AG08396 (cell line): ENCODE measurements at regions not wholly inside any gene's neighbourhood (a gene's known extent, or its start where the extent isn't known, plus 50 kb on each side); places are given as distances from the start of the nearest gene placed in this dataset.

Experiments
- DNase-seq: peaks from one replicate; pipeline ENCODE4 v3.0.0; 2012; ENCODE audit warnings: low spot score, mixed read lengths

DNA sequence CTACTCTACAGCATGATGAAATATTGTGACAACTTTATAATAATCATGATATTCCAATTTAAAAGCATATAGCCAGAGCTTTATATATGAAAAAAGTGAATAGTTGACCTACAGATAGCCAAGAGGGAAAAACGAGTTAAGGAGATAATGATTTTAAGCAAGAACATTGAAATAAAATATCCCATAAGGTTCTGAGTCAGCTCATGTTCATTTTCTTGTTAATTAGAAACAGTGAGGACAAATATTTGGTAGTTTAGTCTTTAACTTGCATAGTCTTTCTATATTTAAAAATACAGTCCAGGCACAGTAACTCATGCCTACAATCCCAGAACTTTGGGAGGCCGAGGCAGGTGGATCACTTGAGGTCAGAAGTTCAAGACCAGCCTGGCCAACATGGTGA lies 55.8 kb upstream of the CDH6 start:
- DNase-seq: no peak

DNA sequence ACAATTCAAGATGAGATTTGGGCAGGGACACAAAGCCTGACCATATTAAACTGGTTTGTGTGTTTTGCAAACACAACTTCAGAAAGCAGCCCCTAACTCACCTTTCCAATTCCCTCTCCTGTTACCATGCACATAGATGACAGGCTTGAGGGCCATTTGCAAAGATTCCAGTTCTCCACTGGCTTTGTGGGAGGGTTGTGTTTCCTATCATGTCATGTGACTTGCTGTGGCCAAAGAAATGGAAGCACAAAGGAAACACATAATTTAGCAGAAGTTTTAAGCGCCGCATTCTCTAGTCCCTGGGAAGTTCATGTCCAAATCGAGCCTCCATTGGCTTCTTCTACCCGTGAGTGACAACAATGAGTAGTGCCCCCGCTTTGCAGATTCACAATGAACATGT lies 57.9 kb upstream of the CDH6 start:
- no peak for DNase-seq

DNA sequence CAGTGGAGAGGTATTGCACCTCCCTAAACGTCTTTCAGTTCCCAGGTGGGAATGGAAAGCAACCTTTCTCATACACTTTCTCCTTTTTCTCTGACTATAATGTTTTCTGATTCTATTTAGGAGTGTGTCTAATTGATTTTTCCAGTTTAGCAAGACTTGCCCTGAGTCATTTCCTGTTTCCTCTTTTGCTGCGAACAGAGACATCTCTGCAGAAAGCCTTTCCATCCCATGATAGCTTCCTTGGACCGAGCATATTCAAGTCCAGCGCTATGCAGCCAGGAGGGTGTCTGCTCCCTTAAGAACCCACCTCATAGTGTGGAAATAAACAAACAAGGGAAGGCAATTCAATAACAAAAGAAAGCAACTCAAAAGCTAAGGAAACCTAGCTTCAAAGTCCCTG lies 60.0 kb upstream of the CDH6 start:
- DNase-seq: no peak

DNA sequence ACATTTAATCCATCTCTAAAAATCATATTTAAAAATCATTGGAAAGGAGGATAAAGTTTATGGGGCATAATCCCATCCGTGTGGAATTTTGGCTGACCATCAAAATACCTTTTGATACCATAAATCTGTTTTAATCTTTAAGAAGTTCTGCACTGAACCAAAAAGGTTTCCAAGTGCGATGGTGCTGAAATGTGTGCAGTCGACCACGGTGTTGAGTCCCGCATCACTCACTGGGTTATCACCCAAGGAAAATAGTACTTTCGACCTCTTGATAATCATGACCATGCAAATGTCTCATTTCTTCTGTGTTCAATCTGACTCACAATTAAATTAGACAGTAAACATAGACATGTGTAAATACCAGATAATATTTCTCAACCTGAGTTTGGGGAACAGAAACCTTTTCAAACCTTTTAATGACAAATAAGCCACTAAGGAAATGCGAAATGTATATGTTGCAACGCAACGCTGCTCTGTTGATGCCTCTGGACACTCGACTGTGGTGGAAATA lies 62.0 kb upstream of the CDH6 start:
- no peak for DNase-seq

DNA sequence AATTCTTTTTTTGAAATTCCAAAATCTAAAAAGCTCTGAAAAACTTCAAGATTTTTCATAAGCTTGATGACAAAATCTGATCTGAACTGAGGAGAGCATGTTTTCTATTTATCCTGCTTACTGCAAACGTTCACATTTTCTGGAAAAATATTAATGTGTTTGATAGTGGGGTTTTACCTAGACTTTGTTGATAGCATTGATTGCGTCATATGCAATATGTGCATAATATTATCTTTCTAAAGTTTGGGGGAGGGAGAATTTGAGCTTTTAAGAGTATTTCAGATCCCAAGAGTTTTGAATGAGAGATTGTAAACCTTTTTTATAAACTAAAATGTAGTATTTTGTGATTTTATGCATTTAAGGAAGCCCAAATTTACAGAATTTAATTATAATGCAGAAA lies 62.8 kb upstream of the CDH6 start:
- DNase-seq: no peak

DNA sequence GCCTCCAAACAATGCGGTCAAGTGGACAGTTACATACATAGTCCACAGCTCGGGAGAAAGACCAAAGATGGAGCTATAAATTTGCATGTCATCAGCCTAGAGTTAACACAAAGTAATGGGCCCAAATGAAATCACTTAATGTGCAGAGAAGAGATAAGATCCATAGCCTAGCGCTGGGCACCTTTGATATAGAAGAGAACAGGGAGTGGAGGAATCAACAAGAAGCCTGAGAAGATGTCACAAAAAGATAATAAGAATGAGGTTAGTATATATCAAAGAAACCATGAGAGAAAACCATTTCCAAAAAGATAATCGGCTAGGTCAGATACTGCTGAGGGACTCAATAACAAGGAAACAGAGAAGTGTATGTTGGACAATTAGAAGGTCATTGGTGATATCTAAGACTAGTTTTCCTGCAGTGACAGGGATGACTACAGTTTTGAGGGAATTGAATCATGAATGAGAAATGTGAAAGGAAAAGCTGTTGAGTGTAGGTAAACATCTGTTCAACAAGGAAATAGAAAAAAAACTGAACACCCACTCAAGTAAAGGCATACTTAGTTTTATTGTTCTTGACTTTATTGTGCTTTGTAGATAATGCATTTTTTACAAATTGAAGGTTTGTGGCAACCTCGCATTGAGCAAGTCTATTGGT lies 68.7 kb upstream of the CDH6 start:
- DNase-seq: no peak

DNA sequence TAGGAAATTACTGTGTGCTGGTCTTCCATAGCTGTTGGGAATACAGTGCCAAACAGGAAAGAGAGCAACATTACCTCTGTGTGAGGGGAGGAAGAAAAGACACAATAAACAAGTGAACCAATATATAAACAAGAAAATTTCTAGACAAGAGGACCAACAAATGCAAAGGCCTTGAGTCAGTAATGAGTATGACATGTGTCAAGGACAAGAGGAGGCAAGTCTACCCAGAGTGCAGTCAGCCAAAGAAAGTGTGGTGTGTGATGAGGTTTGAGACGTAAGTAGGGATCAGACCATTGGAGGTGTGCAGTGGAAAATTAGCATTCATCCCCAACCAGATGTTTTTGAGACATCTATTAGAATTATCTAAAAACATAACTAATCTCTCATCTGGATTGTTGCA lies 69.5 kb upstream of the CDH6 start:
- no peak for DNase-seq

DNA sequence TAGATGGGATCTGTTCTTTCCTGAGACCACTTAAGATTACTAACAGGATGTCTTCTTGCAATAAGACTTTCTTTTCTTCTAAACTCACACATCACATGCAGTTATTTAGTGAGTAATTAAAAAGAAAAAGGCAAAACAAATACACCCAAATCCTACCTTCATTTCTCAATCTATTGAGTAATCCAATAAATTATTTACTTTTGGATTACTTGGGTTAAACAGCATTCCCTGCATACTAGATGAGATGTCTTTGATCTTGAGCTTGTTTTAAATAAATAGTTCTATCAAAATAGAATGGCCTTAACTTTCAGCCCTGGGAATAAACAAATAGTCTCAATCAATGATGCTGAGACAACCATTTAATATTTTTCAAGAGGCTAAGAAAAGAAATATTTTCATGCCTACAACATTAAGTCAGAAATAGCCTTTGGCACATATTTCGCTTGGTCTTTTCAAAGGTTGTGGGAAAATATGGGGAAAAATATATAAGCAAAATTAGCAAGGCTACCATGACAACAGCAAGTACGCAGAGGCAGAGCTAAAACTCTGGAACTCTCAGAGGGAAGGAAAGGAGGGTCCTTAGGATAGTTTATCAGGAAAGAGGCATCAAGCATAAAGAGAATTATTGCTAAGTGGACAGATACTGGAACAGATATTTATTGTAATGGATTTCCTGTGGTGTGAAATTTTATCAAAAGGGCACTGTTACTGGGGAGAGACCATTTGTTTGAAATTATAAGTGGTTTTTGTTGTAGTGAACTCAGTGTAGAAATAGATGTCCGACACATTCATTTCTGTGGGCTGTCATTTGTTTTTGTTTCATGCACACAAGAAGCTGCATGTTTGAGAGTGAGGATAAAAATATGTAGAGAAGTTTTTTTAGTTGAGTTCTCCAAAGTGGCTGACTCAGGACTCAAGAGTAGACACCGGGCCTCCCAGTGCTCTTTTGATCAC lies 70.2 kb upstream of the CDH6 start:
- peak; percentile 38 for DNase-seq

DNA sequence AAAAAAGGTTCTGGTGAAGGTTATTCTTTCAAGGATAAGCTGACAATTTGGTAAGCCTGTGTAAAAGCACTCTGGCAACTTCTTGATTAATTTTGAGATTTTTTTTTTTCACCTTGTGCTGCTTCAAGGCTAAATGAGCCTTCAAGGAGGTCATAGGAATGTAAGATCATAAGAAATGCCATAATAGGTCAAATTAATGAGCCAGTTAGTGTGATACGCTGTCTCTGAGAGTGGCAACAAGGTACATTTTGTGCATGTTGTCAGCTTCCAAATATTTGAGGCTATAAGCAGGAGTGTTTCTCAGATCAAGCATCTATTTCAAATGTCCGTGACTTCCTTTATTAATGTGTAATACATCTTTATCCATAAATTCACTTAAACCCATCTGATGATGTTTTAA lies 72.3 kb upstream of the CDH6 start:
- no peak for DNase-seq

DNA sequence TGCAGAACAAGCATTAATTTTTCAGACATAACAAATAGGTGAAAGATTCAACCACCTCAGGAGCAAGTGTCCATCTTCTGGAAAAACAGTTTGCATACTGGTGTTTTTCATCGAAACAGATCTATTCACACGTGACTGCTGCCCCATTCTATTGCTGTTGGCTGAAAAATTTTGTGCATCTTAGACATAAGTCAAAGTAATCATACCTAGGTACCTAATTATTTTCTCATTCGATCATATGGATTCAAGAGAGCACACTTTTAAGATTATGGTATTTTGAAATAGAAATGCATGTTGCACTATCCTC lies 72.9 kb upstream of the CDH6 start:
- DNase-seq: no peak

DNA sequence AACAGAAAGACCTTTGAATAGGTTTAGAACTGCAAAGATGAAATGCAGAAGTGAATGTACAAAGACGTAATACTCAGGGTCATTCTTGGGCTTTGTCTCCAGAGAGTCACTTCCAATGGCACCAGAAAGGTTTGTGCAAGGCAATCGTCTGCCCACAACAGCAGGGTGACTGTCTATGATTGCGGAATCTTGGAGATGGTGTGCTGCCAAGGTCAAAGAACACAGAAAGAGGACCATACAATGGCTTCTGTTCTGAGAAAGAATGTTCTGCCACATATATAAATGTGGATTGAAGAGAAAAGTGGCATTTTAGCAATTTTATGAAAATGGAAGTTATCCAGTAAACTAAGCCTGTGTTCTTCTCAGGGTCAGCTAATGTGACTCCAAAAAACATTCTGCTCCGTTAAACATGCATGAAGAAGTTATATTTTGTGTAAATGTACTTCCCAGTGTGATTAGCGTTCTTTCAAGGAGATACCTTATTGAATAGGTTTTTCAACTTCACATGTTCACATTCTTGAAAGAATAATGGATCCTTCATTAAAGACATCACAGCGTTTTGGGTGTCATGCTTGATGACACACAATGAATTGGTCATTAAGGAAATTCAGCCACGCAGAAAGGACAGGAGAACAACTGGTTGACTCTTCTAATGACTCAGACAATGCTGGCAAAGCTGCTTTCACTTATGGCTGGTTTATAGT lies 73.4 kb upstream of the CDH6 start:
- no peak for DNase-seq

DNA sequence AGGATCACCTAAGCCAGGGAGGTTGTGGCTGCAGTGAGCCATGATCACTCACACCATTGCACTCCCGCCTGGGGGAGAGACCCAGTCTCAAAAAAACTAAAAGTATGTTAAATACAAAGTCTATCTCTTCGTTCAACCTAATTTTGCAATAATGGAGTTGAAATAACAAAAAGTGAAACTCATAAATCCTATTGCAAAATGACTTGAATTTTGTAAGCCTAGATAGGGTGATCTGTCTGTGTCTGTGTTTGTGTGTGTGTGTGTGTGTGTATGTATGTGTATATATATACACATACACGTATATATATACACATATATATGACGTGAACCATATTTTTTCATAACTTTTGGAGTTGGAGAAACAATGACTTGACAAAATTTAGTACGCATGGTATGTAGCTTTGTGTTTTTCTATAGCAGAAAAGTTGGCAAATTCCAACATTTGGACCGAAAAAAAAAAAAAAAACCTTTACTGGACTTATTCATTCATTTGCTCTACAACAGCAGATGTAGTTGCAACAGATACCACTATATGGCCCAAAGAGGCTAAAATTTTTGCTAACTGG lies 76.9 kb upstream of the CDH6 start:
- no peak for DNase-seq

DNA sequence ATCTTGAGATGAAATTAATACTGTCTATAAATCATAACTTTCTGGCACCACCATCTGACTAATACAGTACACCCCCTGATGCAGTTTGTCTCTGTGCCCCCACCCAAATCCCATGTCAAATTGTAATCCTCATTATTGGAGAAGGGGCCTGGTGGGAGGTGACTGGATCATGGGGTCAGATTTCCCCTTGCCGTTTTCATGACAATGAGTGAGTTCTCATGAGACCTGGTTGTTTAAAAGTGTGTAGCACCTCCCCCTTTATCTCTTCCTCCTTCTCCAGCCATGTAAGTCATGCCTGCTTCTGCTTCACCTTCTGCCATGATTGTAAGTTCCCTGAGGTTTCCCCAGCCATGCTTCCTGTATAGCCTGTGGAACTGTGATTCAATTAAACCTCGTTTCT lies 78.7 kb upstream of the CDH6 start:
- DNase-seq: no peak

DNA sequence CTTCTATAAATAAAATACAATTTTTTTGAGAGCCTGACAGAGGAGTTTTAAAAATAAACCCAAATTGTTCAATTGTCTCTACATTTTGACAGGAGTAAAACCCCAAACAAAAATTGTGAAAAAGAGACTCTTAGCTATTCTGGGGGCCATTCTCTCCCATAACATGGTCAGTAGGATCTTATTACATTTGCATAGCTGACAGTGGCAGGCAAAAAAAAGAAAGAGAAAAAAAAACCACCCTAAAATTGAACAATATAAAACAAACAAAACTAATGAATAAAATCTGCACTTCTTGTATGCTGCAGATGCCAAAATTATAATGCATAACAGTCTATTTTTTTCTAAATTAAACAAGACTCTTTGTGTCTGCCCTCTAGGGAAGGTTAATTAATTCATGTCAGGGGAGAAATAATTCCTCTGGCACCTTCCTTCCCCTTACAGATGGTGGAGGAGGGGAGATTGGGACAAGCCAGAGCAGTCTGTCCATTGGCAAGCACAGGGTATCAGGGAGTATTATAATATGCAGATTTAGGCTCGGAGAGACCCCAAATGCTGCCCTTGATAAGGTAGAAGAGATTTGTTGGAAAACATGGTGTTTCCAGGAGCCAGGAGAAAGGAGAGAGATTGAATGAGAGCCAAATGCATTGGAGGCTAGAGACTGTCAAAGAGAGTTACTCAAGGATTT lies 79.7 kb upstream of the CDH6 start:
- DNase-seq: no peak

DNA sequence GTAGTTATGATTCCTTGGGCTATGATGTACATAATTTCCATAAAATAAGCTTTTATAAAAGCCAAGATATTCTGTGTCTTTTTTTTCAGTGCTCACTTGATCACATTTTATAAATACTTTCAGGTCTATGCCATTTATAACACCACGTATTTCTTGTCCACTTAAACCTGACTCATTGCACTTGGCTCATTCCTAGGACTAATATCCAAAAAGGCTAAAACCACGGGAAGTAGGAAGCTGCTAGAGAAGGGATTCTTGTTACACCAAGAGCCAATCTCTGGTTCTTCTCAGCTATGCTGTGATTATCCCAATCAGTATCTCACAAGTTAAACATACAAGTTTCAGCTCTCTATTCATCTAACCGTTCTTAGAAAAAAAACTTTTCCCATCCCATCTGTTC lies 80.4 kb upstream of the CDH6 start:
- peak; percentile 42 for DNase-seq

DNA sequence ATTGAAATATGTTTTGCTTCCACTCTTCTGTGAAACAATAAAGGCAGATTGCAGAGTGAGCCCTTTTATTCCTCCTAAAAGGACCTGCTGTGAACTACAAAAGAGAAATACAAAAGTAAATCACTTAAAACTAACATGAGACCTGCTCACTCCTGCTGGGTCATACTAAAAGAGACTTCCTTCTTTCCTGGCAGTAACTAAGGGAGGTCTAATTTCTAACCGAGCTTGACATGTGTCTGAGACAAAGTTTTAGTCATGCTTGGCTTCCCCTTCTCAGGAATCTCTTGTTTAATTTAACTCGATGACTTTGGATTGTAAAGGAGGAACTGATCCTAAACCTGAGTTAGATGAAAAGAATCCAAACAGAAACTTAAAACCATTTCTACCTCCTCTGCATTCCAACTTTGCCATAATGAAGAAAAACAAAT lies 86.4 kb upstream of the CDH6 start:
- peak; percentile 56 for DNase-seq

DNA sequence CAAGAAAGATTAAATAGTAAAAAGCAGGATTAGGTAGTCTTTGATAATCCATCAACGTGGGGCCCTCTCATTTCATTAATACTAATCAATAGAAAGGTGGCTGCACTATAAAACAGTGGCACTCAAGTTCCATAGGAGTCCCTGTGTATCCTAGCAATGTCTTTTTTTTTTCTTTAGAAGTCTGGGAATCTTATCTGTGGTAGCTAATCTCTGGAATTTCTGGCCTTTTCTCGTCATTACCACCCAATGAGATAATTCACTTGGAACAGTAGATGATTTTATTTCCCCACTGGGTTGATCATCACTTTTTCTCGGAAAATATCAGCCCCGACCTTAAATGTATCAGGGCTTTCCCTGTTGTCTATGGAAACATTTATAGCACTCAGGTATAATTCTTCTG lies 86.8 kb upstream of the CDH6 start:
- peak; percentile 8 for DNase-seq

DNA sequence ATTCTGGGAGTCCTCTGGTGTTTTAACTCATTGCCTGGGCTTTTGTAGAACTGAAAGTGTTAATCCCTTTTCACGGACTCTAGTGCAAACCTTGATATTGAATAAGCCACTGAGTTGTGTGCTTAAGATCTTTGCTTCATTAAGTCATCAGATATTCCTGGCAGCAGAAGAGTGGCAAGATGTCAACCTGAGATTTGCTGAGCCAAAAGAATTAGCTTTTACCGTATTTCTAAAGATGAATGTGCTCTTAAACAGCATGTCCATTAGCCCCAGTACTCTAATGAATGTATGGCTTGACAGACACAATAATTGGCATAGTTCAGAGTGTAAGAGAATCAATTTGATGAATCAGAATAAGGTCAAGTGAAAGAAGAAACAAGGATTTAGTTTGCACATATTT lies 87.2 kb upstream of the CDH6 start:
- no peak for DNase-seq

DNA sequence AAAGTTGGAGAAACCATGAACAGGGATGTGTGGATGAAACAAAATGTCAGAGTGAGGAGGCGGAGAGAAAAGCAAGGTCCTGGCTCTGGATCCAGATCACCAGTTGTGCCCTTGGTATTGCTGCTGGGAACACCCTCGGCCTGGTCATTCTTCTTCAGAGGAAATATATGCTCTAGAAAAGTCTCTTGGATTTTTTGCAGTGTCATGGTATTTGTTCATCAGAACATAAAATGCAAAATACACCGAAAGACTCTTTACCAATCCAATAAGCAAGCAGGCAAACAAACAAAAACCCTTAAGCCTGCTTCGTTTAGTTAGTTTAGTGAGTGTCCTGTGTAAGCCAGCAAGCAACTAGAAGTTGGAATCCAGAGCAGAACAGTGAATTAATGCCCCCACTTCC lies 88.7 kb upstream of the CDH6 start:
- DNase-seq: no peak

DNA sequence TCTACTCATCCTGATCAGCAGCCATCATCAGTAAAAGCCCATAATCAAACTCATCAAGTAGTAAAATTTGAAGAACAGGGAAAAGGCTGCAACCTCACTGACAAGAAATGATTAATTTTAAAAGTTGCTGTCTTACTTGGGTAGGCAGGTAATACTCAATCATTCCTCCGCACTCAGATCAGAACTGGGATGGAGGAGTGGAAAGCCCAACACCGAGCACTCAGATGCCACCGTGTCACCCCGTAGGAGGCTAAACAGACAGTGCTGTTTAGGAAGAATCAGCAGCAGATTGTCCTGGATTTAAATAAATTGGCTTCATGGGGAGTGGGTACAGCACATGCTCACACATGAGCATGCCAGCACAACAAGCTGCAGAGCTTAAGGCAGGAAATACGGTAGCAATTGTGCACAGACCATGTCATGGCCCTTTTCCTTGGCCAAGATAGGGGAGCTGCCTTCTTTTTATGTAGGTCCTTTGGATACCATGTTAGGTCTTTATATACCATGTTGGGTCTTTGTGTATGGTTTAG lies 92.6 kb upstream of the CDH6 start:
- no peak for DNase-seq

DNA sequence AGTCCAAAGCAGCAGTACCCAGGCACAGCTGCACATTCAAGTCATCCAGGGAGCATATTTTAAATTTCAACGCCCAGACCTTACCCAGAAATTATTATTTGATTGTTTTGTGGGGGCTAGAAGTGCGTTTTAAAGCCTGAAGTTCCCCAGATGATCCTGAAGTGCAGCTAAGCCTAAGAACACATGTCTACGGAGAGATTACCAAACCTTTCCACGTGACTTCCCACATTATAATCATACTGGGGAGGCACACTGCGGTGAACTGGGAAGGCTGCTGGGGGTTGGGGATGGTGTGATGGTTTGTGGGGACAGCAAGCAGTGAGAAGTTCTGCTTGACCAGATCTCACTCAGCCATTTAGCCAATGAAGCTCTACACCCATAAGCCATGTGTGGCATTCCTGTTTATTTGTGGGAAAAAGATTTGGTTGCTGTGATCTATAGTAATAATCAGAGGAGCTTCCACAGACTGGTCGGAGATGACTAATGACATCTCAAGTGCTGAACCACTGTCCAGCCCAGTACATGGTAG lies 93.4 kb upstream of the CDH6 start:
- no peak for DNase-seq

DNA sequence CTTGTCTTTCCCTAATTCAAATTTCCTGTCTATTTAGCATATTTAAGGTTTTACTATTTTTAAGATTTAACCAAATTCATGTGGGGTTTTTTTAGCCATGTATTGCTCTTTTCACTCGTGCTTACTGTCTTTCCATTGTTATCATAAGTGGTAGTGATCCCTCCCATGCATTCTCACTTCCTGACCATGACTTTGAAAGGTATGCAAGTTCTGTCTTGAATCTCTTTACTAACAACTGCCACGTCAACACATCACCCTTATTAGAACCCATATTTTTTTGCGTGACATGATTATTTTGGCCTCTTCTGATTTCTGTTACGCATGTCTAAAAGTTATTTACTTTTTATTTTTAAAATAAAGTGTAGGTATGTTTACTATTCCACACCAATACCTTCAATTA lies 94.7 kb upstream of the CDH6 start:
- DNase-seq: no peak
